Skin of body (tissue), 1 donor: ENCODE measurements at regions not wholly inside any gene's neighbourhood (a gene's known extent, or its start where the extent isn't known, plus 50 kb on each side); places are given as distances from the start of the nearest gene placed in this dataset.
"Not testable (repeated sequence)": the region's sequence is repeated elsewhere in the genome, so short reads cannot be mapped to it uniquely, and the experiment has no call there.

Source experiments
- DNase-seq: peaks from one replicate; lab custom pipeline; 2025; lab: John Stamatoyannopoulos, UW

DNA sequence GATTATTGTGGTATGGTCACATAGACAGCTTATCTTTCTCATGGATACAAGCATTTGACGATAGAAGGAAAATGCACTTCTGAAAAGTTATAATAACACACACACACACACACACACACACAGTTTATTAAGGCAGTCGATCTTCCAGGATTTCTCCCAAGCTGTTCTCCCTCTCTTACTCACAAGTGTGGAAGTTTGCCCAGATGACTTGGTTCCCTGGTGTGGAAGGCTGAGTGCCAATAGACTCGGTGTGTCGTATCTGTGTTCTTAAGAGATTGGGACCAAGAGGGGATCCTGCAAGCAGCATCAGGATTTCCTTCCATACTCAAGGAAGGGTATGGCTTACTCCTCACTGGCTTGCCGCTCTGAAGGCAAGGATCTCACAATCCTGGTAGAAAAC, 279.6 kb downstream of the HS3ST3B1 start:
- no peak for DNase-seq

DNA sequence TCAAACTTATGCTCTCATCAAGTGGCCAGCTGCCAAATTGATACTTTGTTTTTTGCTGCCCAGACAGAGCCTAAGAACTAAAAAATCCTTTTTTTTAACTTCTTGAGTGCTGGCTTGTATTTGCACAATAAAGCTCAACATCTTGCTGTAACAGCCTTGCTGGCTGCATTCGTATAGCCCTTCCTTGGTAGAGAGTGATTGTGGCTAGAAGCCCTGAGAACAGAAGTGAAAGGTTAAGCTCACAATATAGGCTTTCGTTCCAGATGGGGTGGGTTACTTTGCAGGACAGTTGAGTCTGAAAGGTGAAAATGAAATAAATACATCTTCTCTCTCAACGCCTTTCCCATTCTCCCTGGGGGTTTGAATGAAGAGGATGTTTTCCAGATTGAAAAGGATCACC, 278.8 kb downstream of the HS3ST3B1 start:
- DNase-seq, result no peak

DNA sequence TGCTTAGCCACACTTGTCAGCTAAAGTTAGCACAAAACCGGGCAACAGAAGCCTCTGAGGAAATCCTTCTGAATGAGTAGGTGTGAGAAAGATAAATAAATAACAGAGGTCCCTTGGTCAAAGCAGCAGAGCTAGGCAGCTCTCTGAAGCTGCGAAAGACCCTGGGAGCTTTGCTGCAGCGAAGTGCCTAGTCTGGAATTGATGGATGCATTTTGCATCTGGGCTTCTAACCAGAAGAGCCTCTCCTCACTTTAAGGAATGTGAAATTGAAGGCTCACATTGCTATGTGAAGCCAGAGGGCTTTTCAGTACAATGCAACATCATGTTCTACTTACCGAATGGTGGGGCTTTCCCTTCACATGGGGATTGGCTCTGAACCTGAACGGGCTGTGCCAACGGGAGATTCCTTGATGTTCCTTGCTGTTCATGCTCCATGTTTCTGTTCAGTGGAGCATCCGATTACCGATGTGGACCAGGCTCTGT, 274.6 kb downstream of the HS3ST3B1 start:
- peak; percentile 54 for DNase-seq

DNA sequence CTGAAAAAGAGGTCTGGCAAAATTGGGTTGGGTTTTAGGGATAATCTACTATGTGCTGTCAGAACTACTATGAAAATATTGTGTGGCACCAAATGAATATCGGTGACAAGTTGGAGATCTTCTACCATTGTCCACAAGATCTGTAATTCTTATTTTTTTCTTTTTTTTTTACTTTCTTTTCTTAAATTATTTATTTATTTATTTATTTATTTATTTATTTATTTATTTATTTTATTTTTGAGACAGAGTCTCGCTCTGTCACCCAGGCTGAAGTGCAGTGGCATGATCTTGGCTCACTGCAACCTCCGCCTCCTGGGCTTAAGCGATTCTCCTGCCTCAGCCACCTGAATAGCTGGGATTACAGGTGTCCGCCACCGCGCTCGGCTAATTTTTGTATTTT, 259.4 kb downstream of the HS3ST3B1 start:
- DNase-seq, result not testable (repeated sequence)

DNA sequence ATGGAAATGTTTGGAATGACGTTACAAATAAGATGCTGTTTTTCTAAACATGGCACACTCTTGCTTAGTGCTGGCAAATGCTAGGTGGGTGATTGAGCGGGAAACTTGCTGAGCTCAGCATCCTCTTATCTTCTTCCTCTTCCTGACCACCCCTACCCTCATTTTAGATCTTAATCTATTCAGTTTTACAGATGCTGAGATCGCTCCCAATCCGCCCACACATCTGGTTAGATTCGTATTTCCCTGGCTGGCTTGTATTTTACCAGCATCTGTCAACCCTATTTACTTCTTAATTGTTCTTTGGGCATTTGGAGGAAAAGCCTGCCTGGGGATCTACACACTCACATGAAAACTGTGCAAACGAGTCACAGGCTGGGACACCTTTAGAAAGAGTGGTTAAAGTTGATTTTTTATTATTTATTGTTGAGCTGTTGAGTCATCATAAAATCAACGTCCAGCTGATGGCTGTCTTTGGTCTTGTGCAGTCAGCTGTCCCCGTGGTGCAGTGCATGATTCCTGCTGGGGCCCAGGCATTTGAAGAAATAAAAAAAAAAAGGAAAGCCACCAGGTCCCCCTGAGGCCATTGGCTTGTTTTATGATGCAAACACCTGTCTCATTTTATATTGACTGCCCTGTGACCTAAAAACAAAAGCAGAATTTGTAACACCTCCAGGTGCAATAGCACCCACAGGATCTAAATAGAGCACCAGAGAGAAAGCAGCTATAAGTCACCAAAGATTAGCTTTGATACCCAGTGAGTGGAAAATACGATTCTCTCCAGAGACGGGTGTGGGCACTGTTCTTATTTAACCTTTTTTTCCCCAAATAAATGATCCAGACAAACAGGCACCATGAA, 258.6 kb downstream of the HS3ST3B1 start:
- no peak for DNase-seq

DNA sequence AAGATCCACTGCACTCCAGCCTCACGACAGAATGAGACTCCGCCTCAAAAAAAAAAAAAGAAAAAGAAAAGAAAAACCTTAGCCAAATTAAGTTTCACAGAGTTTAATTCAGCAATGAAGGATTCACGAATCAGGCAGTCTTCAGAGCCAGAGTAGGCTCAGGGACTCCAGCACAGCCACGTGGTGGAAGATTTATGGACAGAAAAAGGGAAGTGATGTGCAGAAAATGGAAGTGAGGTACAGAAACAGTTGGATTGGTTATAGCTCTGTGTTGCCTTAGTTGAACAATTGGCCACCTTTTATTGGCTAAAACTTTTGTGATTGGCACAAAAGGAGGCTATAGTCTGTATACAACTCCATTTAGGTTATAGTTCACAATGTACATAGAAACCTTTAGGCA, 256.6 kb downstream of the HS3ST3B1 start:
- no peak for DNase-seq

DNA sequence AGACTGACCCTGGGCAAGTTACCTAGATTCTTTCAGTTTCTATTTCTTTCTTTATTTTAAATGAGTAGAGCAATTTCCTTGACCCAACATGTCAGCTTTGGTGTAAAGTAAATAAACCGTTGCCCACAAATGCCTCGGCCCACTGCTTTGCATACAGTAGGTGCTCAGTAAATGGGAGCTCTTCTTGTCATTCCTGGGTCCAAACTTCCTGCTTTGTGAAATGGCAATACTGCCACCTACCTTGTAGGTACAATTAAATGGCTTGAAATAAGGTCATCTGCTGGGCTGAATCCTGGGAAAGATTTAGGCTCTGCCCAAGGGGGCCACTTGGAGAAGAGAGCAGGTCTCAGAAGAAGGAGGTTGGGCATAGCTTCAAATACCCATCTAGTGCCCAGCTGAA, 253.0 kb downstream of the HS3ST3B1 start:
- DNase-seq, result no peak

DNA sequence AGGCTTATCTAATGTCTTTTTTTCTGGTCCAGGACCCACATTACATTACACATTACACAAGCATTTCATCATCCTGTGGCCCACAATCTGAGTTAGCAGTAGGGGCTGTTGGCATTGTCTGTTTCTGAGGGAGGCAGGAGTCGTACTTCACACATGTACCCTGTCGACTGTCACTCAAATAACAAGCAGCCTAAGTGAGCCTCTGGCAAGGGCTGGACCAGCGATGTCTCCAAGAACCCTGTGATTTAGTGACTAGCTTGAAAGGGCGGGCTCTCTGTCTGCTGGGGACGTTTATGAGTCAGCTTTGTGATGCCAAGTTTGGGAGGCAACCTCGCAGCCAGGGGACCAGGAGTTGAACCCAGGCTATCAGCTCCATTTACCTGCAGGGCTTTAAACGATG, 251.4 kb downstream of the HS3ST3B1 start:
- DNase-seq, result no peak

DNA sequence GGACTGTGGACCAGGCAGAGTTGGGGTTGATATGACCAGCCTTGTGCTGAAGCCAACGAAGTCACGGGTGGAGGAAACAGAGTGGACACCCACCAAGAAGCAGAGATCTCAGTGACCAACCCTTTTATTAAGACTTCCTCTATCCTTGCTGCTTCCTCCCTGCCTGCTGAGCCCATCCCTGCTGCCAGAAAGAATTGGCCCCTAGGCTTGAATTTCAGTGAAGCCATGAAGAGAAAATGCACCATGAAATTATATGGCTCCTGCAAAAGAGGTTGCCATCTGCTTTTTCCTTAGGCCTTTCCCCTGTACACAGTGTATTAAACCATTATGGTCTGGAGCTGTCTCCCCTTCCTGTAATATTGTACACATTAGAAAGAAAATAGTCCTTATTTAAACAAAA, 246.7 kb downstream of the HS3ST3B1 start:
- DNase-seq, result no peak

DNA sequence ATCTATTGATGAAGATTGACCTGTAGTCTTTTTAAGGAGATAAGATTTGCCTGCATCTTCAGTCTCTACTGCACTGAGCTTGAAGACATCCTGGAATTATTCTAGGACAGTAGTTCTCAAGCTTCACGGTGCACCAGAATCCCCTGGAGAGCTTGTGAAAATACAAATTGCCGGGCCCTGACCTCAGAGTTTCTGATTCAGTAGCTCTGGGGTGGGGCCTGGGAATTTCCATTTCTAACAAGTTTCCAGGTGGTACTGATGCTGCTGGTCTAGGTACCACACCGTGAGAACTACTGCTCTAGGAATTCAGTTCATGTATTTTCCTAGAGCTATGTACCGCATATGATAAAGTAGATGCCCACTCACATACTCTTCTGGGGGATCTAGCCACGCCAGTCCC, 246.1 kb downstream of the HS3ST3B1 start:
- no peak for DNase-seq

DNA sequence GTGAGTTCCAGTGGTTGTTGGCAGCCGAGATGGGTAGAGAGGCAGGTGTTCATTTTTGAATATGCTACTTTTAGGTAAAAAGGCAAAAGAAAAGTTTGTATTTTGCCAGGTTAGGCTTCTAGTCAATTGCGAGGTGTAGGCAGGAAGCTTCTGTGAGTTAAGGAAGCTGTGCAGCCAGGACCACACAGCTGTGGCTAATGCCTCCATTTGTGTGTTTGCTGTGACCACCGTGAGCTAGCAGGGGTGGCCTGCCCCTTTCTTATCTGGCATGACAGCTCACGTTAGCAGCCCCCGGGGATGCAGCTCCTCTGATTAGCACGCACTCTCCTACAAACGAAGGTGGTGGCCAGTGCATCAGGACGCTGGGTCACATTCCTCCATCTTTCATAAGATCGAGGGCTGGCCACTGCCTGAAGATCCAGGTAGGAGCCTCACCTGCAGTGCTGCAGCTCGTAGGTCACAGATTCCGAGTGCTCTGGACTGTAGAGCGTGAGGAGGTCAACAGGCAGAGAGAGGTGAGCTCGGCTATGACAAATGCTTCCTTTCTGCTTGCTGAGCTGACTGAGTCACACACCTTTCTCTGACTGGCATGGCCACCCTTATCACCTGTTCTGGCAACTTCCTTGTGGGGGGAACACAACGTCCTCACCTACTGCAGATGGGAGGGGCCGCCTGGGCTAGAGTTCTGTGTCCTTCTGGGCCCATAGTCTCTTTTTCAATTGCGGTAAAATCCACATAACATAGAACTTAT, 244.4 kb downstream of the HS3ST3B1 start:
- DNase-seq, result no peak

DNA sequence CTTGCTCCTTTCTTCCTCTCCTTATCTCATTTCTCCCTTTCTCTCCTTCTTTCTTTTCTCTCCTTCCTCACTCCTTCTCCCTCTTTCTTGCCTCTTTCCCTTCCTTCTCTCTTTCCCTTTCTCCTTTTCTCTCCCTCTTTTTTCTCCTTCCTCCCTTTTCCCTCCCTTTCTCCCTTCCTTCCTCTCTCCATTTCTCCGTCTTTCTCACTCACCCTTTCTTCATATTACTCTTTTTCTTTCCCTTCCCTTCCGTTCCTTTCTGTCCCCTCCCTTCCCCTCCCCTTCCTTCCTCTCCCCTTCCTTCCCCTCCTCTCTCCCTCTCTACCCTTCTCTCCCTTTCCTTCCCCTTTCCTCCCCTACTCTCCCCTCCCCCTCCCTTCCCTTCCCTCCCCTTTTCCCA, 240.8 kb downstream of the HS3ST3B1 start:
- no peak for DNase-seq

DNA sequence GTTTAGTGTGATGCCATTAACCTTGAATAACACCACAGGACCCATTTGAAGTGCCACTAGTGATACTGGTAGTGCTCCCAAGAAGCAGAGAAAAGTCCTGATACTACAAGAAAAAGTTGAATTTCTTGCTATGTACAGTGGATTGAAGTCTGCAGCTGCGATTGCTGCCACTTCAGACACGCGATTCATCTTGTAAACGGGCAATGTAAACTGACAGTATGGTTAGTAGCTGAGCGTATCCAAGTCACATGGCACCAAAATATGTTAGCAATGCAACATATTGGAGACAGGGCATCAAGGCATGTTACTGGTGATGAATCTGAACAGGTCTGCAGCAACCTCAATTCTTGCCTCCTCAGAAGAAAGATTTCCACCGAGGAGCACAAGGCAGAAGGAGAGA, 238.9 kb downstream of the HS3ST3B1 start:
- DNase-seq, result no peak

DNA sequence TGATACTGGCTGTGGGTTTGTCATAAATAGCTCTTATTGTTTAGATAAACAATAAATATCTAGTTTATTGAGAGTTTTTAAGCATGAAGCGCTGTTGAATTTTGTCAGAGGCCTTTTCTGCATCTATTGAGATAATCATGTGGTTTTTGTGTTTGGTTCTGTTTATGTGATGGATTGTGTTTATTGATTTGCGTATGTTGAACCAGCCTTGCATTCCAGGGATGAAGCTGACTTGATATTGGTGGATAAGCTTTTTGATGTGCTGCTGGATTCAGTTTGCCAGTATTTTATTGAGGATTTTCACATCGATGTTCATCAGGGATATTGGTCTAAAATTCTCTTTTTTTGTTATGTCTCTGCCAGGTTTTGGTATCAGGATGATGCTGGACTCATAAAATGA, 231.4 kb downstream of the HS3ST3B1 start:
- not testable (repeated sequence) for DNase-seq

DNA sequence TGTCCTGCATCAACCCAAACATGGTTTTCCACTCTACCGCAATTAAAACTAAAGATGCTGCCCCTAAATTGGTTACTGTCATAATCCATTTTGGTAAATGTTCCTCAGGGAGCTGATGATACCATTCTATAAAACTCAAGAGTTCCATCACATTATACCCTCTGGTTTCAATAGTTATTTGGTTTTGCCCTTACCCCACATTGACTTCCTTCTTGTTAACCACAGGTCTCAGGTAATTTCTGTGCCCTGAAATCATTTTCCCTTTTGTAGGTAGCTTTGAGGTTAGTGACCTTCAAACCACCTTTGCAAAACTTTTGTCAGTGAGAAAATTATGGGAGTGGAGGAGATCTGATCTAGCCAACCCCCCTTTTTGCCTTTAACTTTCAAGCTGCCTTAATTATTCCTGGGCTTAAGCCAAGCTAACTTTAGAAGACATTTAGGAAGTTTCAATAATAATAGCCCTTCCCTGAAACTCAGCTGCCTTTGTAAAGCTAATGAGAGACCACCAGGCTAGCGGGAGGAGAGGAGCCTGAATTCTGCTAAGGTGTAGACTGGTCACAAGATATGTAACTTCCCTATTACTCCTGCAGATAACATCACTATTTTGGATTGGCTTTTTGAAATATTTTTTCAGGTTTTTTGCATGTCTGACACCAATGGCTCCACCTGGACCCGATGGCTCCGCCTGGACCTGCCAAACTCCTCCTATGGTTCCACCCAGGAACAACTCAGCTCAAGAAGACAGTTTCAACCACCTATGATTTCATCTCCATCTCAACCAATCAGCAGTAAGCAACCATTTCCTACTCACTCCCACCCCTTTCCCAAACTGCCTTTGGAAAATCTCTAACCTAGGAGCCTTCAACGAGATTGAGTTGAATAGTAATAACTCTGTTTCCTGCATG, 224.9 kb downstream of the HS3ST3B1 start:
- DNase-seq, result no peak

DNA sequence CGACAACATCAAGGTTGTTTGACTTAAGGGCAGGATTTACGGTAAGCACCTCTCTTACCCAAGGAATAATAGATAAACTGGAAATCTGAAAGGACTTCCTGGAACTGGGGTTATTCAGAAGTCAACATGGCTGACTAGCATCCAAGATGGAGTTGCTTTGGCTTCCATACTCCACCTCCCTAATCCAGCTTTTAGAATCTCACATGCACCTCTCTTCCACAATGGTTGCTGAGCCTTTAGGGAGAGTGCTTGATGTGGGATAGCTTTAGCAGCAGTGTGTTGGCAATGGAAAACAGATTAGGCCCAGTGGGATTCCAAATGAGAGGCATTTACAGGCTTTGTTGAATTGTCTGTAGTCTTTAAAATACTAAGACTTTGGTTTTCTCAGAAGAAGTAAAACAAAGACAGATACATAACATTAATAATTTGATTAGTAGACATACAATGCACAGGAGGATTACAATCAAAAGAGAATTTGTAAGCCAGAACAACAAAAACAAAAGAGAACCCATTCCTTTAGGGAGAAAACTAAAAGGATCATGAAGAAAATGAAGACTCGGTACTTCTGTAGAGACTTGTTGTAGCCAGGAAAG, 222.0 kb downstream of the HS3ST3B1 start:
- DNase-seq, result no peak

DNA sequence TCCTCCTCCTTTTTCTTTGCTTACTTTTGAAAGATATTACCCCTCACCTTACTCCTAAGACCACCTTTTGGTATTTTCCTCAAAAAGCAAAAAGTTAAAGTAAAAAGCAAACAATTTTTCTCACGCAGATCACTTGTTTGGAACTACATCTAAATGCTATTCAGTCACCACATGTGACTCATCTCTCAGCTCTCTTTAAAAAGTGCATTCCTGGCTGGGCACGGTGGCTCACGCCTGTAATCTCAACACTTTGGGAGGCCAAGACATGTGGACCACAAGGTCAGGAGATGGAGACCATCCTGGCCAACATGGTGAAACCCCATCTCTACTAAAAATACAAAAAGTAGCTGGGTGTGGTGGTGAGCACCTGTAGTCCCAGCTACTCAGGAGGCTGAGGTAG, 218.0 kb downstream of the HS3ST3B1 start:
- not testable (repeated sequence) for DNase-seq

DNA sequence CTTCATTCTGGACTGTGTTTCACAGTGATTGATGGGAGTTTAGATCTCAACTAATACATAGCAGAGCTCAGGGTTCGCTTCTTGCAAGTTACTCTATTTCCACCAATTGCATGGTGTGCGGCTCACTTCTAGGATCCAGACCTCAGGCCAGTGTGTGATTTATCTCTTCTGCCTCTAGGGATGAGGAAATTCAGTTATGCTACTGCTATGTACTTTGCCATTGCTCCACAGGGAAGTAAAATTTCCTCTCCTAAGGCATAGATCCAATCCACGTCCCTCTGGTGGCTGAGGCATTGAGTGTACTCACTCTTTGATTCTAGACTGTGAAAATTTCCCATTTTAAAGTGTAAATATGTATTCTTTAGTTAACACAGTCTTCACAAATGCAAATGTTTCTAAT, 214.1 kb downstream of the HS3ST3B1 start:
- DNase-seq, result no peak

DNA sequence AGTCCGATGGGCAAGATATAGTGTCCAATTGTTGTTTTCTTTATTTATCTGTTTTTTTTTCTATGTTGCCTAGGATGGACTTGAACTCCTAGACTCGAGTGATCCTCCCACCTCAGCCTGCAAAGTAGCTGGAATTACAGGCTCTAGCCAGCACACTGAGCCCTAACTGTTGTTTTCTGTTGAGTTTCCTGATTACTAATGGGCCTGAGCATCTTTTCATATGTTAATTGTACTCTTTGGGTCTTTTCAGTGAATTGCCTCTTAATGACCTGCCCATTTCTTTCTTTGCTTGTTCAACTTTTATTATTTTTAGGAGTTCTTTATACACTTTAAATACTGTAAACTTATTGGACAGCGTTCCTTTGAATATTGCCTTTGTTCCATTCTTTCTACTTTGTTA, 213.0 kb downstream of the HS3ST3B1 start:
- DNase-seq, result no peak

DNA sequence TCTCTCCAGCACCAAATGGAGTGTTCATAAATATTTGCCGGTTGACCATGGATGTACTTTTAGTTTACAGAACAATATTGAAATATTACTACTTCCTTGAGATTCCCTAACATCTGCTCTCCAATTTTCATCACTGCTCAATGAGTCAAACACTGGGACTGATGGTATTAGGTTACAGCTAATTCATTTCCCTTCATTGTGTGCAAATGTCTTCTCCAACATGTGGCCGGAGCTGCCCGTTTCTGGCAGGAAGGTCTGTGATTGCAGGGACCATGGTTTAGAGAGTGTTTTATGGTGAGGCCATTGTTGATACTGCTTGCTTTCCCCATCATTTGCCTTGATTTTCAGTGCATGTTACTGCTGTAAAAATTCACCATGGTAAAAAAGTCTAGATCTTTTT, 209.3 kb downstream of the HS3ST3B1 start:
- DNase-seq, result no peak

DNA sequence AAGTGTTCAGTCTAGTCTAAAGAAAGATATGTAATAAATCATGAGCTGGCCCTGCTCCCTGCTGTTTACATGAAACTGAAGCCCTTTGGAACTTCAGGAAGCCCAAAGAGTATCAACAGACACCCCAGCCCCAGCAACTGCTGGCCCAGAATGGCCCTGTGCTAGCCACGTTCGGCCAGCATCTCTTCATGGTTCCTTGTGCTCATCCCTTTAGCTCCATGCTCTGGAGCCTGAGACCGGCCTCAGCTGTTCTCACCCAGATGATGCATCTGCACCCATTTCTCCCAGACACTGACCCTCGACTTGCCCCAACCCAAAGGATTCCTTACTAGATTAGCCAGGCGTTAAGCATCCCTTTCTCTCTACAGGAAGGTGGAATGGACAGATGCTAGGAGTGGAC, 207.3 kb downstream of the HS3ST3B1 start:
- no peak for DNase-seq
